NCI-H2107 treated with DMSO at 0.1 percent for 48 hours (cell line): ENCODE measurements at regions not wholly inside any gene's neighbourhood (a gene's known extent, or its start where the extent isn't known, plus 50 kb on each side); places are given as distances from the start of the nearest gene placed in this dataset.
"Not testable (repeated sequence)": the region's sequence is repeated elsewhere in the genome, so short reads cannot be mapped to it uniquely, and the experiment has no call there.

ENCODE experiments used
- DNase-seq: peaks from one replicate; lab custom pipeline; 2025; ENCODE audit not compliant: unreplicated experiment; lab: John Stamatoyannopoulos, UW

- DNase-seq: no peak
Measured at GRCh38 chr2:139439100-139439499, 658.9 kb upstream of the NXPH2 start.

DNA sequence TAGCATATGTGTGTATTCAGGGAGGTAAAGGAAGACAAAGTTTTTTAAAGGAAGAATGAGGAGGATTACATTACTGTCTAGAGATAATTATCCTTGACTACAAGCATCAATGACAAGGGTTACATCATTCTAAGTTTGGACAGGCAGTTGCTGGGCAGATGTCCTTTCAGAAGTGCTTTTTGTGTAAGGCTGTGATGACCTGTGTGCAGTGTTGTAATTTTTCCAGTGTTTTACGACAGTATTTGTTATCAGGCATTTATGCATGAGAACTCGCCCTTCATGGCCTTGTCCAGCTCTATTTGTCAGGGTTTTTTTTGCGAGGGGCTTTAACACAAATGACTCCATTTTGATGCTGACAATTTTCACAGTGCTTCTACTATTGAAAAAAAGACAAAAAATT lies 658.3 kb upstream of the NXPH2 start:
- no peak for DNase-seq

DNA sequence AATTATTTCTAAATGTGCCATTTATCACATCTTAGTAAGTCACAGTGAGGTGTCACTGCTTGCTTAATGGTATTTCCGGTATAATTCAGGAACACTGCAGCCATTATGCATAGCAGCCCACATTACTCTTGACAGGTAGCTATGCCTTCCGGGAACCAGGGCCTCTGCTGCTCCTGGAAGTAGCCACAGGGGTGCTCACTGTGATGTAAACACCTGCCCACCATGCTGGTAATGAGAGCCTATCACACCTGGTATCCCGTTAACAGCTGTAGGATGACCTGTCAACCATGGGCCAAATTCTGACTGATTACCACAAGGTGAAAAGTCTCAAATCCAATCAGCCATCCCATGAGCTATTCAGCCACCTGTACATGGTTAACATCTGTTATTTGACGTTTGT lies 647.0 kb upstream of the NXPH2 start:
- DNase-seq: no peak

DNA sequence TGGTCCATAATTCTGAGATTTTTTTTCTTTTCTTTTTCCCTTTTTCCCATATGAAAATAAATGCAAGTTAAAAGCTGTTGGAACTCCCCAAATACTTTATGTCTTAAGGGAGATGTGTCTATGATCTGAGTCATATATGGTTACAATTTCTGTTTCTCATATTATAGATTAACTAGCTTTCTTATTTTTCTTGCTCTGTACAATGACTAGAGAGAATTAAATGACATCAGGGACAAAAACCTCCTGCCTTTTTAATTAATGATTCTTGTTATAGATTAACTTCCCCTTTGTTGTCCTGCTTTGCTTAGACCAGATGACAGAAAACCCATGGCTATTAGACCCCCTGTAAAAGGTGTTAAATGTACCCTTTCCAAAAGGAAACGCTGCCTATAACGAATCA lies 643.9 kb upstream of the NXPH2 start:
- DNase-seq: no peak

DNA sequence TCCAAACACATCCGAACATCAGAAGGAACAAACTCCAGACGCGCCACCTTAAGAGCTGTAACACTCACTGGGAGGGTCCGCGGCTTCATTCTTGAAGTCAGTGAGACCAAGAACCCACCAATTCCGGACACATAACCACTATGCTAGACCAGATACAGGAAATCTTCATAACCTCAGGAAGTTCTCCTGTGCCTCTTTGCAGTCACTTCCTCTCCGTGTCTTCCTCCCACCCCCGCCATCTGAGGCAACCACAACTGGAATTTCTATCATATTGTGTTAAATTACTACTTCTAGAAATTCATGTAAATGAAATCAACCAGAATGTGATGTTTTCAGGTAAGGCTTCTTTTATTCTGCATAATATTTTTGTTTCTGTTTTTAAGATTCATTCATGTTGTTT lies 631.0 kb upstream of the NXPH2 start:
- DNase-seq: no peak

DNA sequence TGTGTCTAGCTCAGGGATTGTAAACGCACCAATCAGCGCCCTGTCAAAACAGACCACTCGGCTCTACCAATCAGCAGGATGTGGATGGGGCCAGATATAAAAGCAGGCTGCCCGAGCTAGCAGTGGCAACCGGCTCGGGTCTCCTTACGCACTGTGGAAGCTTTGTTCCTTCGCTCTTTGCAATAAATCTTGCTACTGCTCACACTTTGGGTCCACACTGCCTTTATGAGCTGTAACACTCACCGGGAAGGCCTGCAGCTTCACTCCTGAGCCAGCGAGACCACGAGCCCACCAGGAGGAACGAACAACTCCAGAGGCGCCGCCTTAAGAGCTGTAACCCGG lies 630.6 kb upstream of the NXPH2 start:
- not testable (repeated sequence) for DNase-seq

DNA sequence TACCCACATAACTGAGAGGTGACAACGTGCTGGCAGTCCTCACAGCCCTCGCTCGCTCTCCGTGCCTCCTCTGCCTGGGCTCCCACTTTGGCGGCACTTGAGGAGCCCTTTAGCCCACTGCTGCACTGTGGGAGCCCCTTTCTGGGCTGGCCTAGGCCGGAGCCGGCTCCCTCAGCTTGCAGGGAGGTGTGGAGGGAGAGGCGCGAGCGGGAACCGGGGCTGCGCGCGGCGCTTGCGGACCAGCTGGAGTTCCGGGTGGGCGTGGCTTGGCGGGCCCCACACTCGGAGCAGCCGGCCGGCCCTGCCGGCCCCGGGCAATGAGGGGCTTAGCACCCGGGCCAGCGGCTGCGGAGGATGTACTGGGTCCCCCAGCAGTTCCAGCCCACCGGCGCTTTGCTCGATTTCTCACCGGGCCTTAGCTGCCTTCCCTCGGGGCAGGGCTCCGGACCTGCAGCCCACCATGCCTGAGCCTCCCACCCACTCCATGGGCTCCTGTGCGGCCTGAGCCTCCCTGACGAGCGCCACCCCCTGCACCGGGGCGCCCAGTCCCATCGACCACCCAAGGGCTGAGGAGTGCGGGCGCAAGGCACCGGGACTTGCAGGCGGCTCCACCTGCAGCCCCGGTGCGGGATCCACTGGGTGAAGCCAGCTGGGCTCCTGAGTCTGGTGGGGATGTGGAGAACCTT lies 630.1 kb upstream of the NXPH2 start:
- not testable (repeated sequence) for DNase-seq

- DNase-seq: no peak
Measured at GRCh38 chr2:139409212-139409611, 629.0 kb upstream of the NXPH2 start.

DNA sequence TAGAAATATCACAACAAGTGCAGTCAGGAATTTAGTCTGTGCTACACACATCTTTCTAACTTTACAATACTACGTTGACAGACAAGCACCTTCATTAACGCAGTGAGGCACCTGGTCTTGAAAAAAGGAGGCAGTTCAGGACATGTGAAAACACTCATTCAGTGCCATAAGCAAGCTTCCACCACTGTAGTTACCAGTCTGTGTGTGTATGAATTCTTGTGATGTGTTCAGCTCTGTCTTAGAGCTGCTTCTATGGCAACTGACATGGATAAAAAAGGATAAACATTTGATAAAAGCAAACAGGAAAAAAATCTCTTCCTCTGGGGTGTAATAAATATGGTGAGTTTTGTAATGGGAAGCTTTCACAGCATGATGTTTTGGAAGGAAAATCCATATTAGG lies 623.8 kb upstream of the NXPH2 start:
- DNase-seq: no peak

DNA sequence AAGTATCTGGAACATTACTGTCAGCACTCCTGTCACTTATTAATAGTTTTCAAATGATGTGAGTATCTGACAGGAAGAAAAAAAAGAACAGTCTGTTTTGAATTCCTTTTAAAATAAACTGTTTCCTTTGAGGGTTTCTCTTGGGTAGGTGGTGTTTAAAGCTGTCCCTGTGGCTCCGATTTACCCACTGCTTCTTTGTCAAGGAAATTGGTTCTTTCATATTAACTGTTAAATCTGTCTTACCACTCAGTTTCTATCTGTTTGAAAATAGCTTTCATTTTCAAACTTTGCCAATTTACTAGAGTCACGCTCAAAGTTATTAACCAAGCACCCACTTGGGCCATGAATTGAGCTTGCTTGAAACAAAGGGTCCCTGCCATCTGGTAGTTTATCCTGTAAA lies 614.6 kb upstream of the NXPH2 start:
- no peak for DNase-seq

DNA sequence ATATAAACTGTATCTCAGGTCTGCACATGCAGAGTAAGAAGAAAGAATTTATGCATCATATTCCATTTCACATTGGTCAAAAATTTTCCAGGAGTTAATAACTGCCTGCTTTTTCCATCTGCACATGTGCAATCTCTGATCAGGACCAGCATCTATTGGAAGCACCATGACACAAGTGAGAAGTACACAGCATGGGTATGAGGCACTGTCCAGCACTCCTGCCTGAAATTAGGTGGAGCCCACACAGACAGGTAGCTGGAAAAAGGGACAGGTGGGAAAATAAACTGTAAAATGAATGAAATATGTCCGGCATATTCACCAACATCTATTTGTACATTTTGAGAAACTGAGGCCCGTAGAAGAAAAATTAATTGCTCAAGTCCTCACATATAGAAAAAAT lies 609.2 kb upstream of the NXPH2 start:
- no peak for DNase-seq

- no peak for DNase-seq
Measured at GRCh38 chr2:139386401-139386800, 606.2 kb upstream of the NXPH2 start.

DNA sequence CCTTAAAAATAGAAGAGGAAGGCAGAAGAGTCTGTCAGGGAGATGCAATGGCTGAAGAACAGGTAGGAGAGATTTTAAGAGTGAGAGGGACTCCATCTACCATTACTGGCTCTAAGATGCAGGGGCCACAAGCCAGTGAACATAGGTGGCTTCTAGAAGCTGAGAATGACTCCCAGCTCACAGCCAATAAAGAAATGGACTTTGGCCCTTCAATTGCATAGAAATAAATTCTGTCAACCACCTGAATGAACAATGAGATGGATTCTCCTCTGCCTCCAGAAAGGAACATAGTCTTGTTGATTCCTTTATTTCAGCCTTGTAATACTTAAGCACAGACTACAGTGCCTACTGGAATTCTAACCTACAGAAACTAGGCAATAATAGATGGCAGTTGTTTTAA lies 603.3 kb upstream of the NXPH2 start:
- DNase-seq: no peak

DNA sequence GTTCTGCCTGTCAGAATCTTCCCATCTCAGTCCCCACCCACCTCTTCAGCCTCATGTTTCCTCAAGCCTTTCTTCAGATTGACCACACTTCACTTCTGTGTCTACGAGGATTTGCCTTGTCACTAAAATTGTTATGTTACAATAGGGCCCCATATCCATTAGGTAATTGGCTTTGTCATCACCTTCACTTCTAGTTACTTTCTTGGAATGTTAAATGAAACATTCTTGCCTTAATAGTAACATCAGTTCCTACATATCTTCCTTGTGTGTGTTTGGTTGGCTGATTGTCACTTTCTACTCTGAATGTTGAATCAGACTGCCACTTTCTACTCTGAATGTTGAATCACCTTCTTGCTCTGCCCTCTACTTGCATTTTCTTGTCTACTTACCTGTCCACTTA lies 599.9 kb upstream of the NXPH2 start:
- no peak for DNase-seq

DNA sequence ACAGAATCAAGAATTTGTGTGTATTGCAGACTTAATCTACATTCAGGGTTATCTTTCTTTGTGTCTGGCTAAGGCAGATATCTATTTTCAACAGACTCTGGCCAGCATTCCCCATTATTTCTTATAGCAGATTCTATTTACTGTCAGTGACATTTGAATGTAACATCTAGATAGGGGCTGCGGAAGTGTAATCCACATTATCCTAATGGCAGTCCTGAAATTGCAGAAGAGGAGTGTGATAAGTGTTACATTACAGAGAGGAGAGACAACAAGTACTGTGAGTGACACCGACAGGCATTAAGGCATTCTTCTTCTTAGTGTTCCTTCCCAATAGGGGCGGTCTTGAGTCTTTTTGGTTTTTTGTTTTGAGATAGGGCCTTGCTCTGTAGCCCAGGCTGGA lies 598.2 kb upstream of the NXPH2 start:
- no peak for DNase-seq

- no peak for DNase-seq
Measured at GRCh38 chr2:139374296-139374850, 594.2 kb upstream of the NXPH2 start.

DNA sequence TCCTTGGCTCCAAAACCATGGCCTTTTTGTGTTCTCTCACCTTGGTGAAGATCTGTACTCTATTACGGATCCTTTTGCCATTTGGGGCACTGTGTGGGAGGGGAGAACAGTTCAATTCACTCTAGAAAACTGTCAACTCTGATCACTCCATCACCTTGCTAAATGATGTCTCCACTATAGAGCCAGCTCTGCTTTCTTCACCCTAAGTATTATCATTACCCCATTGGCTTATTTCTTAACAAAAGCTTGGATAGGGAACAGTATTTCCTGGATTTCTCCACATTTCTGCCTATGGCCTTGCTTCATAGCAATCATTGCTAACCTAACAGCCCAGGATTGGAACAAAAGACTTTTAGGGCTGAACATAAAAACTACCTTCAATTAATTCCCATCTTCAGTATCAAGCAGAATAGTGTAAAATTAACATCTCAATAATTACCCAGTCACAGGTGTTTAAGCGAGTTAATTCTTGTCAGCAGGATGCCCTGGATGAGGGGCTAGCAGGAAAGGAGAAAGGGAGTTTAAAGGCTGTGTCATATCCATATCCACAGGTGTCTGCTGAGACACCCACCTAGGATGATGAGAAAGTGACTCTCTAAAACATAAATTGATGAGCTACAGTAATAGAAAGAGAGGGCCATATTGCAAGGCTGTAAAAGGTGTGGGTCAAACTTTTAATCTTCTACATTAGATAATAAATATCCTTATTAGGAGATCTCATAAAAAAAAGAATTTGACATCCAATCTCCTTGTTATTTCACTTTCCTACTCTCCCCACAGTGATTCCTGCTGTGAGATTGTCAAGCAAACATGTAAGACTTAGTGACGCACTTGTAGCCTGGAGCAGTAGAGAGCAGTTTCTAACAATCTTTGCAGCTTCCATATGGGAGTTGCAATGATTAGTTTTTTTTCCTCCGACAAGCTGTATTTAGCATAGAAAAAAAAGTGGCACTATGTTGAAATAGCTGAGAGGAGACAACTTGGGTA lies 589.5 kb upstream of the NXPH2 start:
- DNase-seq: no peak

- DNase-seq: no peak
Measured at GRCh38 chr2:139367416-139367815, 587.2 kb upstream of the NXPH2 start.

- DNase-seq: no peak
Measured at GRCh38 chr2:139366681-139367080, 586.5 kb upstream of the NXPH2 start.

GRCh38 chr2:139365189-139365588 lies 585.0 kb upstream of the NXPH2 start:
- DNase-seq: no peak

- DNase-seq: no peak
Measured at GRCh38 chr2:139360654-139361053, 580.5 kb upstream of the NXPH2 start.

GRCh38 chr2:139359818-139360217 lies 579.6 kb upstream of the NXPH2 start:
- DNase-seq: no peak
